ENCODE measurements at regions not wholly inside any gene's neighbourhood (a gene's known extent, or its start where the extent isn't known, plus 50 kb on each side); places are given as distances from the start of the nearest gene placed in this dataset.

GRCh38 chrX:117711782-117712181, 404.8 kb downstream of the KLHL13 start:
- TF ChIP-seq SP1 (IDR thresholded peaks at IDR 0.05) (no peak), FOXA1 (IDR thresholded peaks at IDR 0.05) (no peak), PKNOX1 (IDR thresholded peaks at IDR 0.05) (no peak), SUZ12 (IDR thresholded peaks at IDR 0.05) (no peak), BHLHE40 (IDR thresholded peaks at IDR 0.05; ENCODE audit: borderline replicate concordance) (no peak), LEF1 (IDR thresholded peaks at IDR 0.05; ENCODE audit: borderline replicate concordance) (no peak), ZNF384 (IDR thresholded peaks at IDR 0.05) (no peak), TARDBP (IDR thresholded peaks at IDR 0.05) (no peak), ARNT (IDR thresholded peaks at IDR 0.05) (no peak), CTBP1 (IDR thresholded peaks at IDR 0.05; ENCODE audit: borderline replicate concordance) (no peak), L3MBTL2 (conservative IDR thresholded peaks at IDR 0.05) (no peak), FOXM1 (IDR thresholded peaks at IDR 0.05; ENCODE audit: borderline replicate concordance) (no peak)

Measured in HEK293T (cell line).